A673 (cell line): ENCODE measurements at regions not wholly inside any gene's neighbourhood (a gene's known extent, or its start where the extent isn't known, plus 50 kb on each side); places are given as distances from the start of the nearest gene placed in this dataset.

Experiments used
- BruUV-seq: library from RNA; stranded (reverse); fragments of 400-500 nt; replicated peaks from 2 replicates; lab custom pipeline; 2021; lab: Mats Ljungman, UMichigan
- CTCF ChIA-PET: fragments of 300-600 bp; sonication (Branson Sonifier 250); formaldehyde crosslinking; loops from one replicate; lab custom pipeline; 2022; ENCODE audit warnings: antibody characterized with exemption; lab: Charles Lee
- POLR2A ChIA-PET: fragments of 300-600 bp; sonication (Branson Sonifier 250); formaldehyde crosslinking; loops from one replicate; lab custom pipeline; 2022; ENCODE audit warnings: antibody characterized with exemption; ENCODE audit not compliant: low non-redundant PET; lab: Charles Lee
- DNase-seq: peaks from one replicate; pipeline ENCODE4 v3.0.0-alpha.2; 2015; ENCODE audit warnings: low spot score
- H3K27ac ChIP-seq: fragments of 200-600 bp; sonication (generic); 2 replicates; pipeline ENCODE4 v1.5.1; 2016; ENCODE audit warnings: mixed run types, low read depth, mild to moderate bottlenecking, mixed read lengths, antibody characterized with exemption, low read length; ENCODE audit not compliant: poor library complexity, severe bottlenecking
- H3K27me3 ChIP-seq: fragments of 200-600 bp; sonication (generic); replicated peaks from 2 replicates; pipeline ENCODE4 v1.6.1; 2017; ENCODE audit warnings: mixed run types, low read depth, mild to moderate bottlenecking, mixed read lengths, antibody characterized with exemption, low read length; ENCODE audit not compliant: insufficient read depth, poor library complexity
- H3K36me3 ChIP-seq: fragments of 200-600 bp; sonication (generic); 2 replicates; pipeline ENCODE4 v1.6.1; 2016; ENCODE audit warnings: mixed run types, mild to moderate bottlenecking, mixed read lengths, antibody characterized with exemption, low read length; ENCODE audit not compliant: insufficient read depth, poor library complexity, severe bottlenecking
- H3K4me1 ChIP-seq: fragments of 200-600 bp; sonication (generic); 2 replicates; pipeline ENCODE4 v1.6.1; 2017; ENCODE audit warnings: mixed run types, mild to moderate bottlenecking, mixed read lengths, antibody characterized with exemption, low read length; ENCODE audit not compliant: insufficient read depth, poor library complexity, severe bottlenecking
- H3K4me3 ChIP-seq: fragments of 200-600 bp; sonication (generic); 2 replicates; pipeline ENCODE4 v1.5.1; 2016; ENCODE audit warnings: low read depth, mixed run types, mild to moderate bottlenecking, mixed read lengths, low read length; ENCODE audit not compliant: poor library complexity, severe bottlenecking
- H3K9me3 ChIP-seq: fragments of 200-600 bp; sonication (generic); 2 replicates; pipeline ENCODE4 v1.6.1; 2016; ENCODE audit warnings: mixed run types, low read depth, mild to moderate bottlenecking, mixed read lengths, antibody characterized with exemption, low read length; ENCODE audit not compliant: poor library complexity, severe bottlenecking
- CTCF ChIP-seq: fragments of 300-800, 200-600 bp; sonication (generic); conservative IDR thresholded peaks from 2 replicates; pipeline ENCODE4 v1.5.1; 2017; ENCODE audit warnings: low read depth, mild to moderate bottlenecking, antibody characterized with exemption, low read length, moderate library complexity, mixed read lengths
- EZH2 ChIP-seq: fragments of 200-600 bp; sonication (generic); IDR thresholded peaks from 2 replicates; pipeline ENCODE4 v1.6.1; 2017; ENCODE audit warnings: borderline replicate concordance, low read depth, mild to moderate bottlenecking, mixed read lengths, antibody characterized with exemption, low read length; ENCODE audit not compliant: poor library complexity, severe bottlenecking
- intact Hi-C: fragments of 100-400 bp; cut with micrococcal nuclease; formaldehyde crosslinking; loops from one replicate; pipeline ENCODE4 v1.10.0; 2022; ENCODE audit not compliant: unreplicated experiment

- no peak overlapping the region for H3K4me3 ChIP-seq
- peaks cover 11% of the 10 kb centered on the region for H3K9me3 ChIP-seq
- no peak for DNase-seq
- TF ChIP-seq EZH2 (no peak), CTCF (no peak)
- no peak overlapping the region for H3K27ac ChIP-seq
- intact Hi-C loops: no loop called here
- ChIA-PET CTCF (no interaction called here), POLR2A (no interaction called here)
- BruUV-seq: no TSS peak
- H3K27me3 ChIP-seq: no peaks in the 10 kb centered on the region
- H3K36me3 ChIP-seq: no peaks in the 10 kb centered on the region
- H3K4me1 ChIP-seq: no peaks in the 10 kb centered on the region
Measured at GRCh38 chr6:921400-921799, 228.5 kb upstream of the EXOC2 start.

- Histone ChIP-seq H3K36me3 (no peaks in the 10 kb centered on the region), H3K27ac (no peak overlapping the region), H3K27me3 (no peaks in the 10 kb centered on the region), H3K9me3 (peaks cover 11% of the 10 kb centered on the region), H3K4me1 (no peaks in the 10 kb centered on the region), H3K4me3 (no peak overlapping the region)
- no peak for TF ChIP-seq CTCF
- TF ChIP-seq EZH2: no peak
- no peak for DNase-seq
- ChIA-PET POLR2A (no interaction called here), CTCF (no interaction called here)
- no TSS peak for BruUV-seq
- intact Hi-C loops: no loop called here
Measured at GRCh38 chr6:920512-920911, 227.6 kb upstream of the EXOC2 start.

- Histone ChIP-seq H3K4me1 (no peaks in the 10 kb centered on the region), H3K27ac (no peak overlapping the region), H3K9me3 (peaks cover 11% of the 10 kb centered on the region), H3K4me3 (no peak overlapping the region), H3K27me3 (no peaks in the 10 kb centered on the region), H3K36me3 (no peaks in the 10 kb centered on the region)
- POLR2A ChIA-PET: no interaction called here
- no peak for DNase-seq
- CTCF ChIA-PET: no interaction called here
- no TSS peak for BruUV-seq
- intact Hi-C loops: loop anchor here (10.0 kb wide), 1 partner anchor 465 kb away; the partner anchor contains the start of gene FOXF2
- TF ChIP-seq CTCF (no peak), EZH2 (no peak)
Measured at GRCh38 chr6:919500-919899, 226.6 kb upstream of the EXOC2 start.
